NT2/D1 (cell line): ENCODE measurements at regions not wholly inside any gene's neighbourhood (a gene's known extent, or its start where the extent isn't known, plus 50 kb on each side); places are given as distances from the start of the nearest gene placed in this dataset.
"Not testable (repeated sequence)": the region's sequence is repeated elsewhere in the genome, so short reads cannot be mapped to it uniquely, and the experiment has no call there.

Experiments used
- DNase-seq: peaks from one replicate; pipeline ENCODE4 v3.0.0-alpha.2; 2011; ENCODE audit warnings: low read depth, low spot score
- H3K27me3 ChIP-seq: 2 replicates; pipeline ENCODE4 v1.6.0; 2011; ENCODE audit warnings: mild to moderate bottlenecking; ENCODE audit not compliant: insufficient read length, insufficient read depth
- H3K36me3 ChIP-seq: 2 replicates; pipeline ENCODE4 v1.6.1; 2011; ENCODE audit warnings: mild to moderate bottlenecking, low read length, mixed read lengths; ENCODE audit not compliant: insufficient read depth, insufficient read length
- H3K4me1 ChIP-seq: 2 replicates; pipeline ENCODE4 v1.5.1; 2011; ENCODE audit not compliant: insufficient read depth, insufficient read length
- H3K4me3 ChIP-seq: 2 replicates; pipeline ENCODE4 v1.5.1; 2011; ENCODE audit warnings: low read depth; ENCODE audit not compliant: insufficient read length
- H3K9ac ChIP-seq: 2 replicates; pipeline ENCODE4 v1.6.0; 2011; ENCODE audit warnings: low read depth; ENCODE audit not compliant: insufficient read length
- H3K9me3 ChIP-seq: 2 replicates; pipeline ENCODE4 v1.5.1; 2011; ENCODE audit warnings: mild to moderate bottlenecking, low read length; ENCODE audit not compliant: insufficient read depth
- SUZ12 ChIP-seq: IDR thresholded peaks from 2 replicates; pipeline ENCODE4 v1.6.1; 2011; ENCODE audit not compliant: insufficient read length, insufficient read depth; ENCODE audit errors: extremely low read depth
- YY1 ChIP-seq: IDR thresholded peaks from 2 replicates; pipeline ENCODE4 v1.6.1; 2011; ENCODE audit not compliant: insufficient read length, insufficient read depth
- ZNF274 ChIP-seq: IDR thresholded peaks from 2 replicates; pipeline ENCODE4 v1.6.1; 2011; ENCODE audit warnings: mild to moderate bottlenecking, low read depth, low read length

DNA sequence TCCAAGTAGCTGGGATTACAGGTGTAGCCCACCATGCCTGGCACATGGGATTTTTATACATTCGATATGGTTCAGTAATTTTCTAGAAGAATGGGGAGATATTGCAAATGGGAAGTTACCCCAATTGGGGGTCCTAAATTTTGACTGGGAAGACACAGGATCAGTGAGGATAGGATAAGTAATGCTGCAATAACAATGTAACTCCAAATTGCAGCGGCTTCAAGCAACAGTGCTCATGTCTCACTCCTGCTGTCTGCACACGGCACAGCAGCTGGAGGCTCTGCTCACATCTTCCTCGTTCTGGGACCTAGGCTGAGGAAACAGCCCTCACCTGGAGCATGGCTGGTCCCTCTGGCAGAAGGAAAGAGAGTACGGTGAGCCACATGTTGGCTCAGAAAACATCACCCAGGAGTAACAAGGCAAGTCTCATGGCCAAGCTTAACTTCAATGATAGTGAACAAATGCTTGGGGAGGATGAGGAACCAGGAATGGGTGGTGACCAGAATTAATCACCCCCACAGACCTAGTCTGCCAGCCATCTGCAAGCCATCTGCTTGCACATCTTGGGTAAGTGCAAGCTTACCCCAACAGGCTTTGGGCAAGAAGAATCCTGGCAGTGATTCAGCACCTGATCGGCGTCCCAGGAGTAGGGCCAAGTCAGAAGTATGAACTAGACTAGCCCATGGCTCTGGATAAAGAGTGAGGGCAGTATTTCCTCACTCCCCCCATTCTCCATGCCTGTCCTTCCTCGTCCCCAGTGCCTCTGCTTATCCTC lies 229.2 kb downstream of the COPRS start:
- Histone ChIP-seq H3K36me3 (no peaks in the 10 kb centered on the region), H3K27me3 (no peaks in the 10 kb centered on the region), H3K9ac (no peak overlapping the region), H3K4me3 (no peak overlapping the region), H3K4me1 (no peaks in the 10 kb centered on the region), H3K9me3 (peaks cover 17% of the 10 kb centered on the region)
- no peak for DNase-seq
- TF ChIP-seq ZNF274 = no peak
- no peak for TF ChIP-seq SUZ12
- TF ChIP-seq YY1 = no peak

DNA sequence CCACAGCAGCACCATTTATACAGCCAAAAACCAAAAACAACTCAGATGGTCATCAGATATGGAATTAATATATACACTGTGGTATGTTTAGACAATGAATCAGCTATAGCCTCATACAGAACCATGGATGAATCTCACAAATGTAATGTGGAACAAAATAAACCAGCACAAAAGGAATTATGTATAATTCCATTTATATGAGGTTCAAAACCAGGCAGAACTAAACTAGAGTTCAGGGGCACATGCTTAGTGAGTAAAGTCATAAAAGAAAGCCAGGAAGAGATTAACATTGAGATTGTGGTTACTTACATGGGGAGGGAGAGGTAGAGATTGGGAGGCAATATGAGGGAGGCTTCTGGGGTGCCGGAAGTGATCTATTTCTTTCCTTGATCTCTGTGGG lies 231.1 kb downstream of the COPRS start:
- DNase-seq = no peak
- H3K4me3 ChIP-seq = no peak overlapping the region
- H3K4me1 ChIP-seq = no peaks in the 10 kb centered on the region
- no peak for TF ChIP-seq SUZ12
- no peak for TF ChIP-seq YY1
- no peak for TF ChIP-seq ZNF274
- peaks cover 15% of the 10 kb centered on the region for H3K9me3 ChIP-seq
- H3K27me3 ChIP-seq = no peaks in the 10 kb centered on the region
- no peak overlapping the region for H3K9ac ChIP-seq
- no peaks in the 10 kb centered on the region for H3K36me3 ChIP-seq

GRCh38 chr17:31623990-31624389 lies 232.5 kb downstream of the RAB11FIP4 start:
- no peak for DNase-seq
- peaks cover 9% of the 10 kb centered on the region for H3K9me3 ChIP-seq
- H3K4me3 ChIP-seq = no peak overlapping the region

DNA sequence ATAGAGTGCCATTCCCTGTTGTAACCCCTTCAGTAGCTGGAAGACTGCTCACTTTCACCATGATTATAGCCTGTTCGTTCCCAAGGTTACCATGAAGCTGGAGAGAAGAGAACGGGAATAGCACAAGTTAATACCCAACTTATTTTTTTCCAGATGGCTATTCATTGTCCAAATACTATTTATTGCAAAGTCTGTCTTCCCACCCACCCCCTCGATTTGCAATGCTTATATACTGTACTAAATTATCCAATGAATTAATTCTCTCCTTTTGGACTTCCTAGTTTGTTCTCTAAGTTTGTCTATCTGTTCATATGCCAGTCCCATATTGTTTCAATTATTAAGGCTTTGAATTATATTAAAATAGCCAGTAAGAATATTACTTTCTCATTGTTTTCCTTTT lies 231.0 kb downstream of the RAB11FIP4 start:
- peaks cover 9% of the 10 kb centered on the region for H3K9me3 ChIP-seq
- DNase-seq = no peak
- no peaks in the 10 kb centered on the region for H3K36me3 ChIP-seq
- H3K9ac ChIP-seq = no peak overlapping the region
- no peak for TF ChIP-seq ZNF274
- no peak for TF ChIP-seq SUZ12
- no peak for TF ChIP-seq YY1
- H3K4me3 ChIP-seq = no peak overlapping the region
- H3K4me1 ChIP-seq = no peaks in the 10 kb centered on the region
- no peaks in the 10 kb centered on the region for H3K27me3 ChIP-seq

More at GRCh38 chr17:31623990-31624389, 232.5 kb downstream of the RAB11FIP4 start:
- no peaks in the 10 kb centered on the region for H3K27me3 ChIP-seq
- TF ChIP-seq YY1 = no peak
- H3K4me1 ChIP-seq = no peaks in the 10 kb centered on the region
- H3K9ac ChIP-seq = no peak overlapping the region
- no peaks in the 10 kb centered on the region for H3K36me3 ChIP-seq

DNA sequence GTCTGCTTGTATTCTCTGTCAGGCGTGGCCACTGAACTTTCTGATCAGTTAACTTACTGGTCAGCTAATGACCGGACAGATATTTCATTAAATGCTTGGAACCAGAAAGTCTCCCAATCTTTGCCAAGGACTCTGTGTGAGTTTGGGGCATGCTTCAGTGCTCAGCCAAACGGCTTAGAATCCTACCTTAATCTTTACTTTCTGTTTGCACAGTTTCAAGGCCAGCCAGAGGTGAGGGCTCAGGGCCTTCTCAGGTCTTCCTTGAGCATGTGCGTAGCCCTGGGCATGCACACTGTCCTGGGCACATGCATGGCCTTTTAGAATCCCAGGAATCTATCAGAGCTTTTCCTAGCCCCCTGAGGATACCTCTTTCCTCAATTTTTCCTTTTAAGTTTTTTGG lies 230.1 kb downstream of the RAB11FIP4 start:
- H3K4me1 ChIP-seq = no peaks in the 10 kb centered on the region
- H3K36me3 ChIP-seq = no peaks in the 10 kb centered on the region
- TF ChIP-seq ZNF274 = no peak
- TF ChIP-seq YY1 = no peak
- TF ChIP-seq SUZ12 = no peak
- H3K27me3 ChIP-seq = no peaks in the 10 kb centered on the region
- H3K4me3 ChIP-seq = no peak overlapping the region
- peaks cover 9% of the 10 kb centered on the region for H3K9me3 ChIP-seq
- no peak overlapping the region for H3K9ac ChIP-seq
- no peak for DNase-seq

GRCh38 chr17:31611053-31611452 lies 219.6 kb downstream of the RAB11FIP4 start:
- H3K36me3 ChIP-seq, H3K4me3 ChIP-seq, H3K9me3 ChIP-seq, H3K4me1 ChIP-seq, H3K9ac ChIP-seq, H3K27me3 ChIP-seq, DNase-seq: not testable (repeated sequence)

- no peaks in the 10 kb centered on the region for H3K4me1 ChIP-seq
- H3K9ac ChIP-seq = no peak overlapping the region
- H3K4me3 ChIP-seq = no peak overlapping the region
- H3K9me3 ChIP-seq = no peaks in the 10 kb centered on the region
- no peaks in the 10 kb centered on the region for H3K36me3 ChIP-seq
- DNase-seq = peak; percentile 49
- H3K27me3 ChIP-seq = no peaks in the 10 kb centered on the region
- no peak for TF ChIP-seq SUZ12
- TF ChIP-seq ZNF274 = no peak
- no peak for TF ChIP-seq YY1
Measured at GRCh38 chr17:31609996-31610910, 218.8 kb downstream of the RAB11FIP4 start.
